HL-60 (cell line): ENCODE measurements at regions not wholly inside any gene's neighbourhood (a gene's known extent, or its start where the extent isn't known, plus 50 kb on each side); places are given as distances from the start of the nearest gene placed in this dataset.

Experiments used
- DNase-seq, 2 experiments: peaks; one replicate each; pipeline ENCODE4 v3.0.0-alpha.2; 2010 to 2020; ENCODE audit warnings: low read depth in 1 of 2, low spot score in 1 of 2
- H3K27ac ChIP-seq: fragments of 250-450 bp; sonication (Bioruptor Pico); replicated peaks from 2 replicates; pipeline ENCODE4 v1.5.1; 2020; ENCODE audit warnings: mild to moderate bottlenecking, moderate library complexity
- H3K27me3 ChIP-seq: fragments of 250-450 bp; sonication (Bioruptor Pico); 2 replicates; pipeline ENCODE4 v1.5.1; 2021; ENCODE audit warnings: mild to moderate bottlenecking, moderate library complexity; ENCODE audit not compliant: insufficient read depth, poor library complexity, severe bottlenecking
- H3K4me3 ChIP-seq: replicated peaks from 2 replicates; pipeline ENCODE4 v1.5.1; 2011; ENCODE audit warnings: mild to moderate bottlenecking, control low read depth, low read length; ENCODE audit not compliant: insufficient read depth
- CTCF ChIP-seq: IDR thresholded peaks from one replicate; pipeline ENCODE4 v1.5.1; 2011; ENCODE audit warnings: low read length, control low read depth, inconsistent platforms; ENCODE audit not compliant: insufficient read depth
- GABPA ChIP-seq: IDR thresholded peaks from 2 replicates; pipeline ENCODE4 v1.6.1; 2012; ENCODE audit warnings: low read depth
- POLR2AphosphoS5 ChIP-seq: IDR thresholded peaks from 2 replicates; pipeline ENCODE4 v1.6.1; 2012; ENCODE audit warnings: low read depth
- REST ChIP-seq: IDR thresholded peaks from 2 replicates; pipeline ENCODE4 v1.6.1; 2012; ENCODE audit warnings: low read depth; ENCODE audit not compliant: insufficient replicate concordance
- SPI1 ChIP-seq: IDR thresholded peaks from 2 replicates; pipeline ENCODE4 v1.6.1; 2012; ENCODE audit warnings: low read depth, mild to moderate bottlenecking, borderline replicate concordance

- no peak for TF ChIP-seq POLR2AphosphoS5
- TF ChIP-seq GABPA, result no peak
- TF ChIP-seq CTCF, result no peak
- TF ChIP-seq REST, result no peak
- TF ChIP-seq SPI1, result no peak
- no peaks in the 10 kb centered on the region for H3K27me3 ChIP-seq
- DNase-seq, result peak in 1 of 2 experiments; percentile 41
- H3K4me3 ChIP-seq, result no peak overlapping the region
- H3K27ac ChIP-seq, result no peak overlapping the region
Observed at GRCh38 chr20:63094767-63095499, 88.2 kb upstream of the BHLHE23 start.

- DNase-seq, result no peak
- H3K27me3 ChIP-seq, result no peaks in the 10 kb centered on the region
- TF ChIP-seq GABPA, result no peak
- TF ChIP-seq POLR2AphosphoS5, result no peak
- TF ChIP-seq SPI1, result no peak
- no peak for TF ChIP-seq REST
- no peak for TF ChIP-seq CTCF
- no peak overlapping the region for H3K4me3 ChIP-seq
- H3K27ac ChIP-seq, result no peak overlapping the region
Observed at GRCh38 chr20:63093966-63094766, 87.4 kb upstream of the BHLHE23 start.

GRCh38 chr20:63092660-63093215 lies 86.0 kb upstream of the BHLHE23 start:
- no peak for TF ChIP-seq GABPA
- no peak for TF ChIP-seq POLR2AphosphoS5
- no peak for TF ChIP-seq CTCF
- TF ChIP-seq SPI1, result no peak
- TF ChIP-seq REST, result no peak
- Histone ChIP-seq H3K27ac (no peak overlapping the region), H3K27me3 (no peaks in the 10 kb centered on the region), H3K4me3 (no peak overlapping the region)
- DNase-seq, result no peak
